K562 (cell line): ENCODE measurements at regions not wholly inside any gene's neighbourhood (a gene's known extent, or its start where the extent isn't known, plus 50 kb on each side); places are given as distances from the start of the nearest gene placed in this dataset.

Experiments used
- GATAD2A ChIP-seq: fragments of 450-650 bp; IDR thresholded peaks from 2 replicates; pipeline ENCODE4 v1.6.1; 2017
- NEUROD1 ChIP-seq: fragments of 150-350 bp; IDR thresholded peaks from 2 replicates; pipeline ENCODE4 v1.6.1; 2014; ENCODE audit warnings: borderline replicate concordance, low read length, low read depth; ENCODE audit not compliant: partially characterized antibody
- SMARCC2 ChIP-seq: fragments of 450-650 bp; IDR thresholded peaks from 2 replicates; pipeline ENCODE4 v1.6.1; 2017; ENCODE audit warnings: antibody characterized with exemption, moderate library complexity, mild to moderate bottlenecking, low read depth
- SNIP1 ChIP-seq: fragments of 450-650 bp; IDR thresholded peaks from 2 replicates; pipeline ENCODE4 v1.7.1; 2017; ENCODE audit warnings: low read depth, mild to moderate bottlenecking
- SRSF1 ChIP-seq: fragments of 200-400 bp; formaldehyde crosslinking; IDR thresholded peaks from 2 replicates; pipeline ENCODE4 v1.6.1; 2017; ENCODE audit warnings: mild to moderate bottlenecking, low read depth, low read length, moderate library complexity
- ZFPM2 ChIP-seq: fragments of 250-450 bp; sonication (Bioruptor Pico); IDR thresholded peaks from 2 replicates; pipeline ENCODE4 v1.5.1; 2022; ENCODE audit warnings: mild to moderate bottlenecking
- TF ChIP-seq, protein P1 (sequence below): sonication (generic); formaldehyde crosslinking; IDR thresholded peaks from 2 replicates; pipeline ENCODE4 v1.8.0; 2022; ENCODE audit warnings: mild to moderate bottlenecking, missing genetic modification reagents, borderline replicate concordance
- TF ChIP-seq, protein P2 (sequence below), 2 experiments: IDR thresholded peaks; 2 replicates each; pipeline ENCODE4 v1.6.1; 2011; ENCODE audit warnings: borderline replicate concordance in 1 of 2, control low read depth in 1 of 2, low read depth in 1 of 2, low read length in 1 of 2, mild to moderate bottlenecking in 1 of 2, mixed read lengths in 1 of 2, moderate library complexity in 1 of 2; ENCODE audit not compliant: insufficient read depth in 1 of 2, insufficient read length in 1 of 2, poor library complexity in 1 of 2, severe bottlenecking in 1 of 2; ENCODE audit errors: extremely low read depth in 1 of 2
- TF ChIP-seq, protein P3 (sequence below): fragments of 250-450 bp; sonication (Bioruptor Pico); IDR thresholded peaks from 2 replicates; pipeline ENCODE4 v1.5.0; 2021; ENCODE audit warnings: mild to moderate bottlenecking, moderate library complexity

DNA sequence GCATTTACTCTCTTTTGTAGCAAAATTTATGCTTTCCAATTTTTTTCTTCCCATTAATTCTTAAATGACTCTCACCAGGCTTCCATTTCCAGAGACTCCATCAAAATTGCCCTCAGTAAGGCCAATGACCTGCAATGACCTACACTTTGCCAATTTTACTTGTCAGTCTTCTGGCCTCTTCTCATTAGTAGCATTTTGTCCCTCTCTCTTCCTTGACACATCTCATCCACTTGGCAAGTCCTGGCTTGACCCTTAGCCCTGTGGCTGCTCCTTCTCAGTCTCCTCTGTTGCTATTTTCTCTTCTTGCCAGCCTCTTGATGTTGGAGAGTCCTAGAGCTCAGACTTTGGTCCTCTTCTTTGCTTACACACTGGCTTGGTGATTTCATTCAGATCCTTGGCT is 166.1 kb upstream of the MTPN start (continued):
- TF ChIP-seq, protein P1, sequence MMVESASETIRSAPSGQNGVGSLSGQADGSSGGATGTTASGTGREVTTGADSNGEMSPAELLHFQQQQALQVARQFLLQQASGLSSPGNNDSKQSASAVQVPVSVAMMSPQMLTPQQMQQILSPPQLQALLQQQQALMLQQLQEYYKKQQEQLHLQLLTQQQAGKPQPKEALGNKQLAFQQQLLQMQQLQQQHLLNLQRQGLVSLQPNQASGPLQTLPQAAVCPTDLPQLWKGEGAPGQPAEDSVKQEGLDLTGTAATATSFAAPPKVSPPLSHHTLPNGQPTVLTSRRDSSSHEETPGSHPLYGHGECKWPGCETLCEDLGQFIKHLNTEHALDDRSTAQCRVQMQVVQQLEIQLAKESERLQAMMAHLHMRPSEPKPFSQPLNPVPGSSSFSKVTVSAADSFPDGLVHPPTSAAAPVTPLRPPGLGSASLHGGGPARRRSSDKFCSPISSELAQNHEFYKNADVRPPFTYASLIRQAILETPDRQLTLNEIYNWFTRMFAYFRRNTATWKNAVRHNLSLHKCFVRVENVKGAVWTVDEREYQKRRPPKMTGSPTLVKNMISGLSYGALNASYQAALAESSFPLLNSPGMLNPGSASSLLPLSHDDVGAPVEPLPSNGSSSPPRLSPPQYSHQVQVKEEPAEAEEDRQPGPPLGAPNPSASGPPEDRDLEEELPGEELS: no peak
- TF ChIP-seq SMARCC2 (no peak), ZFPM2 (no peak), SNIP1 (no peak), NEUROD1 (no peak), SRSF1 (no peak), GATAD2A (no peak)
- TF ChIP-seq, protein P2, sequence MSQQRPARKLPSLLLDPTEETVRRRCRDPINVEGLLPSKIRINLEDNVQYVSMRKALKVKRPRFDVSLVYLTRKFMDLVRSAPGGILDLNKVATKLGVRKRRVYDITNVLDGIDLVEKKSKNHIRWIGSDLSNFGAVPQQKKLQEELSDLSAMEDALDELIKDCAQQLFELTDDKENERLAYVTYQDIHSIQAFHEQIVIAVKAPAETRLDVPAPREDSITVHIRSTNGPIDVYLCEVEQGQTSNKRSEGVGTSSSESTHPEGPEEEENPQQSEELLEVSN (IDR thresholded peaks at IDR 0.05; ENCODE audit: borderline replicate concordance in 1 of 2, extremely low read depth in 1 of 2, insufficient read depth in 1 of 2, insufficient read length in 1 of 2, low read depth in 1 of 2, low read length in 1 of 2, poor library complexity in 1 of 2, severe bottlenecking in 1 of 2): no peak
- TF ChIP-seq, protein P3, sequence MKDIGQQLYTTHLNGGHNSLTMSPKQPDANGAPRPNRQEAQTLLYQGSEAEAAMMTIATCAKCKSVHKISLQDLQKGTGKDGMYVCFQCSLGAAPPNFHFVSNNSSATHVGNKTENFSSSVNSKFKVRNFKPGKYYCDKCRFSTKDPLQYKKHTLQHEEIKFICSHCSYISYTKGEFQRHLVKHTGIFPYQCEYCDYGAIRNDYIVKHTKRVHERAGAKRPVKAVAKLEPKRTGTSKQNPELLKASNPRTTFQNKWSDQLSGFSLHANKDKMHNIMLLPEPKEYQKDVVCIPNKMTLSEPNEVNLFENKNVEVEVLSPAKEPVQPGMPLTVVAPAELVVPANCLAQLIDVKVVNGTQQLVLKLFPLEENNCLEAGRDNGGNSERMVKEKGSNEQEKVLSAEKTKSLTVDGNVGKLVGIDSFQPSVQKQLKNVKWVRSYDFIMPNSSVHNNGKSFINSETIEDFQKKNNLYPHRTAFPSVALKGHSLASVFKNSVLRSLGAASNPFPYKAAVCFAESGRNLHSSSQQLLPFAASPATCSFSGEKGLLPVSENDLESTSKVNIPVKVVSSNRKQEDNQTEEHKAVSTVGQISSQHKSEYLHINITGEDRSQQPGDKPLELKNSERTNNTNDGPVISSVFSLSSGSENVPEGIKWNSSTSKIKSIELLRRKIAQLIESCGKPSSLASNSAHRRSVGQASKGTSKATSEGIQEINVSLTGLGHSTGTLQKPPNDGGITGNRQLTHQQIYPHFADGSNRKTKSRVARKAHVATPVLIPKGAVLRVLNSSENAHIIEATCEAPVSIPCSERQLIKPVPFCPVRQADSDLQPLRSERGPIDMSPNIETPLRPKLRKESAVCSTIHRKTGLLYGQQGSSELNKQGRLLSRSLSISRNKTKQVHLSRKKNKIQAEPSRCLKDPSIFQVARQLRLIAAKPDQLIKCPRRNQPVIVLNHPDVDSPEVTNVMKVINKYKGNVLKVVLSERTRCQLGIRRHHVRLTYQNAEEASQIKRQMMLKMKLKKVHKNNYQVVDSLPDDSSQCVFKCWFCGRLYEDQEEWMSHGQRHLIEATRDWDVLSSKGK (CRISPR knock-in tag): no peak
